ENCODE measurements at regions not wholly inside any gene's neighbourhood (a gene's known extent, or its start where the extent isn't known, plus 50 kb on each side); places are given as distances from the start of the nearest gene placed in this dataset.

GRCh38 chr2:78541451-78542267 is 483.8 kb upstream of the REG3G start:
- TF ChIP-seq CTCF (IDR thresholded peaks at IDR 0.05) (no peak), POLR2A (IDR thresholded peaks at IDR 0.05) (no peak), POLR2AphosphoS5 (IDR thresholded peaks at IDR 0.05) (no peak)

Data from transverse colon (tissue), 4 donors.